ENCODE measurements at regions not wholly inside any gene's neighbourhood (a gene's known extent, or its start where the extent isn't known, plus 50 kb on each side); places are given as distances from the start of the nearest gene placed in this dataset.

DNA sequence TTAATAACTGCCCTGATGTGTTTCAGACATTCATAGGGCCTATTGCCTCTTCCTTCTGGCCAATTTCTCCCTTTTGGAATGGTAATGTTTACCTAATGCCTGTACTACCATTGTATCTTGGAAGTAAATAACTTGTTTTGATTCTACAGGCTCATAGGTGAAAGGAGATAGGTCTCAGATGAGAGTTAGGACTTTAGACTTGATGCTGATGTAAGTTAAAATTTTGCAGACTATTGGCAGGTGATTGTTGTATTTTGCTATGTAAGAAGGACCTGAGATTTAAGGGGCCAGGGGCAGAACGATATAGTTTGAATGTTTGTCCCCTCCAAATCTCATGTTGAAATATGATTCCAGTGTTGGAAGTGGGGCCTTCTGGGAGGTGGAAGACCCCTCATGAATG lies 215.5 kb downstream of the SLC39A8 start:
- H2BK15ac ChIP-seq (ENCODE audit: low read depth, poor library complexity, severe bottlenecking), result no peak overlapping the region
- H3K18ac ChIP-seq (ENCODE audit: low read depth in 1 of 2, low read length in 2 of 2), result no peak overlapping the region
- H3K23ac ChIP-seq (ENCODE audit: low read length in 2 of 2), result no peak overlapping the region
- H3K4me2 ChIP-seq (ENCODE audit: low read length, poor library complexity, severe bottlenecking), result no peak overlapping the region
- no peak overlapping the region for H2BK12ac ChIP-seq (ENCODE audit: low read length in 2 of 2)
- no peak overlapping the region for H2BK5ac ChIP-seq (ENCODE audit: low read depth, low read length, poor library complexity, severe bottlenecking)
- no peaks in the 10 kb centered on the region for H3K4me1 ChIP-seq (ENCODE audit: control insufficient read depth, insufficient read depth, low read depth, low read length)
- H2AK5ac ChIP-seq (ENCODE audit: low read length, severe bottlenecking), result no peak overlapping the region
- no peak overlapping the region for H2AFZ ChIP-seq (ENCODE audit: low read depth, low read length)
- no peak overlapping the region for H2BK120ac ChIP-seq (ENCODE audit: low read depth, low read length)
- H3K27ac ChIP-seq (ENCODE audit: low read length, poor library complexity, severe bottlenecking), result no peak overlapping the region
- no peaks in the 10 kb centered on the region for H3K36me3 ChIP-seq (ENCODE audit: control insufficient read depth in 1 of 2, insufficient read depth in 2 of 2, low read depth in 1 of 2, low read length in 2 of 2)
- H3K27me3 ChIP-seq (ENCODE audit: control insufficient read depth in 1 of 2, insufficient read depth in 1 of 2, low read length in 2 of 2), result no peaks in the 10 kb centered on the region
- no peak for DNase-seq
- no peak overlapping the region for H3K14ac ChIP-seq (ENCODE audit: low read length in 2 of 2)
- H3K79me1 ChIP-seq (replicated peaks; ENCODE audit: low read length, poor library complexity, severe bottlenecking), result no peaks in the 10 kb centered on the region
- H3K9me3 ChIP-seq (ENCODE audit: control insufficient read depth, low read length), result peaks cover 9% of the 10 kb centered on the region
- no peak overlapping the region for H4K91ac ChIP-seq (ENCODE audit: low read length)
- H4K8ac ChIP-seq (ENCODE audit: low read length), result no peak overlapping the region
- no peak overlapping the region for H3K4me3 ChIP-seq (ENCODE audit: insufficient read depth in 1 of 2, low read depth in 1 of 2, low read length in 2 of 2)
- no peak overlapping the region for H3K9ac ChIP-seq (ENCODE audit: low read length)
- no peak overlapping the region for H3K4ac ChIP-seq (ENCODE audit: low read depth in 1 of 2, low read length in 2 of 2)
- 80% methylated on average over 1 of the region's 1 CpG for WGBS
